ENCODE measurements at regions not wholly inside any gene's neighbourhood (a gene's known extent, or its start where the extent isn't known, plus 50 kb on each side); places are given as distances from the start of the nearest gene placed in this dataset.

- DNase-seq = no peak
- no peak overlapping the region for H3K4me3 Mint-ChIP-seq
- no peaks in the 10 kb centered on the region for H3K9me3 Mint-ChIP-seq
- H3K4me1 Mint-ChIP-seq = no peaks in the 10 kb centered on the region
- no peak overlapping the region for H3K27ac Mint-ChIP-seq
- H3K36me3 Mint-ChIP-seq = no peaks in the 10 kb centered on the region
- peaks cover 15% of the 10 kb centered on the region for H3K27me3 Mint-ChIP-seq
These were observed 159.8 kb downstream of the RPS12 start for GRCh38 chr6:132974122-132974521.

- Mint-ChIP-seq H3K9me3 (no peaks in the 10 kb centered on the region), H3K4me3 (no peak overlapping the region), H3K36me3 (no peaks in the 10 kb centered on the region), H3K27ac (no peak overlapping the region), H3K4me1 (no peaks in the 10 kb centered on the region), H3K27me3 (peaks cover 17% of the 10 kb centered on the region)
- DNase-seq = no peak
These were observed 163.0 kb downstream of the RPS12 start for GRCh38 chr6:132977413-132977812.

- Mint-ChIP-seq H3K4me1 (no peaks in the 10 kb centered on the region), H3K36me3 (no peaks in the 10 kb centered on the region), H3K9me3 (no peaks in the 10 kb centered on the region), H3K4me3 (no peak overlapping the region), H3K27ac (no peak overlapping the region), H3K27me3 (peaks cover 17% of the 10 kb centered on the region)
- no peak for DNase-seq
These were observed 164.3 kb downstream of the RPS12 start for GRCh38 chr6:132978685-132979084.

- Mint-ChIP-seq H3K27ac (no peak overlapping the region), H3K36me3 (no peaks in the 10 kb centered on the region), H3K4me3 (no peak overlapping the region), H3K9me3 (no peaks in the 10 kb centered on the region), H3K4me1 (no peaks in the 10 kb centered on the region), H3K27me3 (peaks cover 3% of the 10 kb centered on the region)
- no peak for DNase-seq
These were observed 179.4 kb downstream of the RPS12 start for GRCh38 chr6:132993738-132994137.

- no peaks in the 10 kb centered on the region for H3K9me3 Mint-ChIP-seq
These were observed 180.6 kb downstream of the RPS12 start for GRCh38 chr6:132995009-132995408.

GRCh38 chr6:132995432-132995831 lies 181.1 kb downstream of the RPS12 start:
- Mint-ChIP-seq H3K4me3 (no peak overlapping the region), H3K36me3 (no peaks in the 10 kb centered on the region), H3K27me3 (peaks cover 6% of the 10 kb centered on the region), H3K27ac (no peak overlapping the region), H3K4me1 (no peaks in the 10 kb centered on the region), H3K9me3 (no peaks in the 10 kb centered on the region)
- no peak for DNase-seq

More at GRCh38 chr6:132995009-132995408, 180.6 kb downstream of the RPS12 start:
- no peak overlapping the region for H3K27ac Mint-ChIP-seq
- H3K36me3 Mint-ChIP-seq = no peaks in the 10 kb centered on the region
- H3K4me1 Mint-ChIP-seq = no peaks in the 10 kb centered on the region
- no peak overlapping the region for H3K4me3 Mint-ChIP-seq
- H3K27me3 Mint-ChIP-seq = peaks cover 6% of the 10 kb centered on the region
- DNase-seq = no peak

- Mint-ChIP-seq H3K4me1 (no peaks in the 10 kb centered on the region), H3K36me3 (no peaks in the 10 kb centered on the region), H3K4me3 (no peak overlapping the region), H3K27ac (no peak overlapping the region), H3K27me3 (peaks cover 6% of the 10 kb centered on the region), H3K9me3 (no peaks in the 10 kb centered on the region)
- no peak for DNase-seq
These were observed 184.0 kb downstream of the RPS12 start for GRCh38 chr6:132998418-132998817.

- H3K4me3 Mint-ChIP-seq = no peak overlapping the region
- H3K9me3 Mint-ChIP-seq = no peaks in the 10 kb centered on the region
- peaks cover 3% of the 10 kb centered on the region for H3K27me3 Mint-ChIP-seq
- no peaks in the 10 kb centered on the region for H3K4me1 Mint-ChIP-seq
- no peaks in the 10 kb centered on the region for H3K36me3 Mint-ChIP-seq
- no peak overlapping the region for H3K27ac Mint-ChIP-seq
- no peak for DNase-seq
These were observed 186.7 kb downstream of the RPS12 start for GRCh38 chr6:133001040-133001565.

- Mint-ChIP-seq H3K27me3 (peaks cover 2% of the 10 kb centered on the region), H3K9me3 (no peaks in the 10 kb centered on the region)
These were observed 190.0 kb downstream of the RPS12 start for GRCh38 chr6:133004304-133004884.

GRCh38 chr6:133012774-133013173 lies 198.4 kb downstream of the RPS12 start:
- Mint-ChIP-seq H3K4me1 (no peaks in the 10 kb centered on the region), H3K36me3 (no peaks in the 10 kb centered on the region), H3K27me3 (peaks cover 14% of the 10 kb centered on the region), H3K9me3 (no peaks in the 10 kb centered on the region), H3K4me3 (no peak overlapping the region), H3K27ac (no peak overlapping the region)
- no peak for DNase-seq

More at GRCh38 chr6:133004304-133004884, 190.0 kb downstream of the RPS12 start:
- Mint-ChIP-seq H3K36me3 (no peaks in the 10 kb centered on the region), H3K4me1 (no peaks in the 10 kb centered on the region), H3K4me3 (no peak overlapping the region), H3K27ac (no peak overlapping the region)
- DNase-seq = no peak

GRCh38 chr6:133016631-133017030 lies 202.3 kb downstream of the RPS12 start:
- Mint-ChIP-seq H3K27ac (no peak overlapping the region), H3K4me3 (no peak overlapping the region), H3K27me3 (peaks cover 9% of the 10 kb centered on the region), H3K9me3 (no peaks in the 10 kb centered on the region), H3K4me1 (no peaks in the 10 kb centered on the region), H3K36me3 (no peaks in the 10 kb centered on the region)
- DNase-seq = no peak

- no peaks in the 10 kb centered on the region for H3K36me3 Mint-ChIP-seq
- DNase-seq = no peak
- no peaks in the 10 kb centered on the region for H3K9me3 Mint-ChIP-seq
- H3K4me1 Mint-ChIP-seq = no peaks in the 10 kb centered on the region
- no peak overlapping the region for H3K27ac Mint-ChIP-seq
- H3K27me3 Mint-ChIP-seq = peaks cover 9% of the 10 kb centered on the region
- H3K4me3 Mint-ChIP-seq = no peak overlapping the region
These were observed 203.2 kb downstream of the RPS12 start for GRCh38 chr6:133017581-133017980.

GRCh38 chr6:133026705-133027104 lies 212.3 kb downstream of the RPS12 start:
- H3K27ac Mint-ChIP-seq = no peak overlapping the region
- H3K4me1 Mint-ChIP-seq = no peaks in the 10 kb centered on the region
- peaks cover 4% of the 10 kb centered on the region for H3K9me3 Mint-ChIP-seq
- DNase-seq = no peak
- H3K36me3 Mint-ChIP-seq = no peaks in the 10 kb centered on the region
- no peak overlapping the region for H3K4me3 Mint-ChIP-seq
- no peaks in the 10 kb centered on the region for H3K27me3 Mint-ChIP-seq

GRCh38 chr6:133033263-133033662 lies 207.9 kb upstream of the EYA4 start:
- no peak for DNase-seq
- Mint-ChIP-seq H3K9me3 (no peaks in the 10 kb centered on the region), H3K4me3 (no peak overlapping the region), H3K27me3 (no peaks in the 10 kb centered on the region), H3K36me3 (no peaks in the 10 kb centered on the region), H3K4me1 (no peaks in the 10 kb centered on the region), H3K27ac (no peak overlapping the region)

GRCh38 chr6:133034509-133035206 lies 206.5 kb upstream of the EYA4 start:
- Mint-ChIP-seq H3K9me3 (no peaks in the 10 kb centered on the region), H3K36me3 (no peaks in the 10 kb centered on the region), H3K4me1 (no peaks in the 10 kb centered on the region), H3K27me3 (no peaks in the 10 kb centered on the region), H3K4me3 (no peak overlapping the region), H3K27ac (no peak overlapping the region)
- DNase-seq = no peak
